Heart right ventricle (tissue), 16 donors: ENCODE measurements at regions not wholly inside any gene's neighbourhood (a gene's known extent, or its start where the extent isn't known, plus 50 kb on each side); places are given as distances from the start of the nearest gene placed in this dataset.

Source experiments
- ATAC-seq, 8 donors: fragments of 200-7000 bp; cut with Tn5 transposase; one replicate each; pipeline ENCODE4 v1.9.1; 2020; ENCODE audit warnings: mild to moderate bottlenecking in 8 of 8, moderate library complexity in 8 of 8, moderate number of reproducible peaks in 1 of 8
- DNase-seq, 2 donors: peaks; one replicate each; pipeline ENCODE4 v3.0.0-alpha.2; 2020
- H3K27ac ChIP-seq, 10 donors: fragments of 200-600 bp; sonication (generic) in 2 of 10; one replicate each; pipeline versions ENCODE4 v1.5.0 to v1.8.0; 2020 to 2022; ENCODE audit warnings: mild to moderate bottlenecking in 3 of 10
- H3K27me3 ChIP-seq, 7 donors: fragments of 200-600 bp; one replicate each; pipeline ENCODE4 v1.8.0; 2021 to 2022; ENCODE audit warnings: mild to moderate bottlenecking in 2 of 7
- H3K36me3 ChIP-seq, 9 donors: fragments of 200-600 bp; sonication (generic) in 1 of 9; one replicate each; pipeline versions ENCODE4 v1.5.0 to v1.8.0; 2020 to 2022; ENCODE audit warnings: mild to moderate bottlenecking in 2 of 9
- H3K4me1 ChIP-seq, 9 donors: fragments of 200-600 bp; sonication (generic) in 1 of 9; one replicate each; pipeline versions ENCODE4 v1.5.0 to v1.8.0; 2020 to 2022; ENCODE audit warnings: mild to moderate bottlenecking in 4 of 9
- H3K4me3 ChIP-seq, 10 donors: fragments of 200-600 bp; sonication (generic) in 2 of 10; one replicate each; pipeline versions ENCODE4 v1.5.0 to v1.8.0; 2020 to 2022; ENCODE audit warnings: mild to moderate bottlenecking in 7 of 10, moderate library complexity in 2 of 10
- H3K9me3 ChIP-seq, 11 donors: fragments of 200-600 bp in 10 of 11; sonication (generic) in 2 of 11; one replicate each; pipeline versions ENCODE4 v1.5.0 to v1.8.0; 2013 to 2022; ENCODE audit warnings: mild to moderate bottlenecking in 2 of 11, control low read depth in 1 of 11, moderate library complexity in 1 of 11
- CTCF ChIP-seq, 9 donors: fragments of 200-600 bp; sonication (generic) in 2 of 9; IDR thresholded peaks; one replicate each; pipeline versions ENCODE4 v1.5.0 to v1.8.0; 2021 to 2022; ENCODE audit warnings: antibody characterized with exemption in 9 of 9, mild to moderate bottlenecking in 5 of 9, moderate library complexity in 1 of 9
- WGBS, 2 donors: extraction: QIAGEN DNeasy Blood & Tissue Kit; methylation state at CpG; one replicate each; pipeline ENCODE4 v1.1.7; 2013; ENCODE audit warnings: inconsistent platforms in 1 of 2; 5-methylcytosine and 5-hydroxymethylcytosine counted together
- intact Hi-C, 10 donors: fragments of 100-400 bp; cut with DNase I; formaldehyde crosslinking; loops; one replicate each; pipeline versions ENCODE4 v1.11.1 to v1.14.2; 2022
- donor health status: Arrhythmogenic right ventricular cardiomyopathy.
- donor health status: ischemic (EF 13 %, LVEDD 7.1; RV severe dilation, severe dysfunction).
- donor health status: healthy with polysubstance abuse.
- donor health status: DM: no; HTN: yes; CAD: no.
- donor health status: DM: no; HTN: no; CAD: no.
- donor health status: ischemic (EF 25% LVEDD 6.9; RV normal size, moderate dysfunction).
- donor health status: ischemic (EF 25% LVEDD 5.7; RV mildly dilated, moderate dysfunction).
- donor health status: healthy.
- donor health status: DM: yes; HTN: yes; CAD: no.
- donor health status: Ischemic cardiomyopathy.
- donor health status: ischemic (EF 35%, LVEDD 5.7; RV mildly dilated, moderate dysfunction).
- donor health status: nonischemic (EF 11% LVEDD 7.7; RV severe dilation, severe dysfunction).
- donor health status: DM: yes; HTN: yes; CAD: no.
- donor health status: PGD.
- donor health status: ischemic (EF 29% LVEDD 5.4; RV normal size, mild dysfunction).
- donor health status: nonischemic (EF 23%, LVEDD 6.1; RV moderate dilation, normal function).

DNA sequence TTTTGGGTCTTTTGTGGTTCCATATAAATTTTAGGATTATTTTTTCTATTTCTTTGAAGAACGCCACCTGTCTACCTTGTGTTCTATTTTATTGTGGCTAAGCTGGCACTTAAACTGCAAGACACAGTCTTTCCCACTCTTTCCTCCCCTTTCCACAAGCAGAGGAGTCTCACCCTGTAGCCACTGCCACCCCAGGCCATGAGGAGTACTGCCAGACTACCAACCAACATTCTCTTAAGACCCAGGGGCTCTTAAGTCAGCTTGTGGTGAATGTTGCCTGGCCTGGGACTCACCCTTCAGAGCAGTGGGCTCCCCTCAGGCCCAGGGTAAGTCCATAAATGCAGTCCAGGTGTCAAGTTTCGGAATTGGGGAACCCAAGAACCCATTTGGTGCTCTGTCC lies 58.0 kb upstream of the FMR1 start:
- H3K9me3 ChIP-seq = no peaks in the 10 kb centered on the region
- H3K27ac ChIP-seq = no peak overlapping the region
- TF ChIP-seq CTCF (IDR thresholded peaks at IDR 0.05) = no peak
- H3K27me3 ChIP-seq = no peaks in the 10 kb centered on the region
- WGBS, 2 donors = 80 to 87% methylated on average over 2 of the region's 2 CpGs
- ATAC-seq (no peak), DNase-seq (no peak)
- no peak overlapping the region for H3K4me3 ChIP-seq
- H3K4me1 ChIP-seq = no peaks in the 10 kb centered on the region
- intact Hi-C loops = no loop called here
- H3K36me3 ChIP-seq = no peaks in the 10 kb centered on the region

- TF ChIP-seq CTCF (IDR thresholded peaks at IDR 0.05) = no peak
- Histone ChIP-seq H3K27ac (no peak overlapping the region), H3K9me3 (no peaks in the 10 kb centered on the region), H3K27me3 (no peaks in the 10 kb centered on the region), H3K4me1 (no peaks in the 10 kb centered on the region), H3K4me3 (no peak overlapping the region), H3K36me3 (no peaks in the 10 kb centered on the region)
- DNase-seq (no peak), ATAC-seq (no peak)
- WGBS, 2 donors = 37 to 43% methylated on average over 2 of the region's 2 CpGs
- intact Hi-C loops = no loop called here
Measured at GRCh38 chrX:147859666-147860065, 52.1 kb upstream of the FMR1 start.
